ENCODE measurements at regions not wholly inside any gene's neighbourhood (a gene's known extent, or its start where the extent isn't known, plus 50 kb on each side); places are given as distances from the start of the nearest gene placed in this dataset.

DNA sequence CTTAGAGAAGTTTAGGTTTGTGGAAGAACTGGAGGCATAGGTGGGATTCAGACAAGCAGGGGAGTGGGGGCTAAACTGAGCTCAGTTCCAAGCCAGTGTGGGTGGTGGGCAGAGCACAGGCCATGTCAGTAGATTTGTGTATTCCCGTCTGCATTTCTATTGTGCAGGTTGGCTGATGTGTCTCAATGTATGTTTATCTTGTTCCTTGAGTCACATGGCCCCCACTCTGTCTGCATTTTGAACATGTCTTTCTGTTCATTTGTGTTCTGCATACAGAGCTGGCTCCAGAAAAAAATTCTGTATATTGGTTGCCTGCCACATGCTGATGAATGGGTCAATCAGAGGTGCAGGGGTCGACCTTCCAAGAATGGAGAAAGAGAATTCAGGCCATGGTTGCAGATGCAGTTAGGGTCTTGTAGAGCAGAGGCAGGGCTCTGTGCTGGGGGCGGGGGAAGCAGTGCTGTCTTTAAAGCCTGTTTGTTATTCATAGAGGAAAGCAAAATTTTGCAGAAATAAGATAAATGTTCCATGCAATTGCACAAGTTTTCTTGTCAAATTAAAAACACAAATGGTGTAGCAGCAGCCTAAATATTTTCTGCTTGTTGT is 166.7 kb downstream of the CDH26 start:
- no peak for TF ChIP-seq POLR2AphosphoS5 (IDR thresholded peaks at IDR 0.05; ENCODE audit: low read depth, low read length)
- TF ChIP-seq, protein P1, sequence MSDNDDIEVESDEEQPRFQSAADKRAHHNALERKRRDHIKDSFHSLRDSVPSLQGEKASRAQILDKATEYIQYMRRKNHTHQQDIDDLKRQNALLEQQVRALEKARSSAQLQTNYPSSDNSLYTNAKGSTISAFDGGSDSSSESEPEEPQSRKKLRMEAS (IDR thresholded peaks at IDR 0.05) = no peak
- TF ChIP-seq, protein P2, sequence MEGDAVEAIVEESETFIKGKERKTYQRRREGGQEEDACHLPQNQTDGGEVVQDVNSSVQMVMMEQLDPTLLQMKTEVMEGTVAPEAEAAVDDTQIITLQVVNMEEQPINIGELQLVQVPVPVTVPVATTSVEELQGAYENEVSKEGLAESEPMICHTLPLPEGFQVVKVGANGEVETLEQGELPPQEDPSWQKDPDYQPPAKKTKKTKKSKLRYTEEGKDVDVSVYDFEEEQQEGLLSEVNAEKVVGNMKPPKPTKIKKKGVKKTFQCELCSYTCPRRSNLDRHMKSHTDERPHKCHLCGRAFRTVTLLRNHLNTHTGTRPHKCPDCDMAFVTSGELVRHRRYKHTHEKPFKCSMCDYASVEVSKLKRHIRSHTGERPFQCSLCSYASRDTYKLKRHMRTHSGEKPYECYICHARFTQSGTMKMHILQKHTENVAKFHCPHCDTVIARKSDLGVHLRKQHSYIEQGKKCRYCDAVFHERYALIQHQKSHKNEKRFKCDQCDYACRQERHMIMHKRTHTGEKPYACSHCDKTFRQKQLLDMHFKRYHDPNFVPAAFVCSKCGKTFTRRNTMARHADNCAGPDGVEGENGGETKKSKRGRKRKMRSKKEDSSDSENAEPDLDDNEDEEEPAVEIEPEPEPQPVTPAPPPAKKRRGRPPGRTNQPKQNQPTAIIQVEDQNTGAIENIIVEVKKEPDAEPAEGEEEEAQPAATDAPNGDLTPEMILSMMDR (IDR thresholded peaks at IDR 0.05; ENCODE audit: control extremely low read depth in 1 of 3, insufficient read depth in 1 of 3, low read depth in 1 of 3, low read length in 3 of 3) = no peak
- TF ChIP-seq GTF2F1 (IDR thresholded peaks at IDR 0.05; ENCODE audit: borderline replicate concordance, low read depth, low read length) = no peak
- TF ChIP-seq CBX5 (IDR thresholded peaks at IDR 0.05; ENCODE audit: low read depth, low read length) = no peak
- TF ChIP-seq TAF1 (IDR thresholded peaks at IDR 0.05; ENCODE audit: low read depth, low read length) = no peak

Data from H1 (cell line).